Stimulated activated CD4-positive, alpha-beta T cell treated with anti-CD3 and anti-CD28 coated beads, Interleukin-15, amount 100 ng/mL, for 1 hour (primary cell): ENCODE measurements at regions not wholly inside any gene's neighbourhood (a gene's known extent, or its start where the extent isn't known, plus 50 kb on each side); places are given as distances from the start of the nearest gene placed in this dataset.
"Not testable (repeated sequence)": the region's sequence is repeated elsewhere in the genome, so short reads cannot be mapped to it uniquely, and the experiment has no call there.

Experiments used
- DNase-seq, 2 donors: peaks; one replicate each; pipeline ENCODE4 v3.0.0-alpha.2; 2020; ENCODE audit warnings: low read depth in 1 of 2, low spot score in 1 of 2

GRCh38 chr6:168913866-168914469 is 339.7 kb downstream of the THBS2 start:
- DNase-seq: no peak

DNA sequence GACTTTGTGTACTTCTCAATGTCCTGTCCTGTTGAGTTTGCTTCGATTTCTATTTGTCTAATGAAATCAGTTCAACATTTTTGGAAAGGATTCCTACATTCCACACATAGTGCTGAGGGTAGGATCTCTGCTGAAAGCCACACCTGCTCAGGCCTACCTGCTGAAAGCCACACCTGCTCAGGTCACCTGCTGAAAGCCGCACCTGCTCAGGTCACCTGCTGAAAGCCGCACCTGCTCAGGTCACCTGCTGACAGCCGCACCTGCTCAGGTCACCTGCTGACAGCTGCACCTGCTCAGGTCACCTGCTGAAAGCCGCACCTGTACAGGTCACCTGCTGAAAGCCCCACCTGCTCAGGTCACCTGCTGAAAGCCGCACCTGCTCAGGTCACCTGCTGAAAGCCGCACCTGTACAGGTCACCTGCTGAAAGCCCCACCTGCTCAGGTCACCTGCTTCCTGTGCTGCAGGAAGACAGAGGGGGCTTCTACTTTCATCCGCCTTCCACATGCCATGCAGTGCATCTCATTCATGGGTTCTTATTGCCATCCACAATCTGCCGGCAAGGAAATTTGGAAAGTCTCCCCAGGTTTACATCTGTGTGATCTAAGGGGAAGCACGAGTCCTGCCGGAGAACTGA is 340.3 kb downstream of the THBS2 start:
- not testable (repeated sequence) for DNase-seq

GRCh38 chr6:168909288-168909687 is 344.4 kb downstream of the THBS2 start:
- no peak for DNase-seq

- no peak for DNase-seq
Observed at GRCh38 chr6:168908887-168909286, 344.8 kb downstream of the THBS2 start.

GRCh38 chr6:168908166-168908565 is 345.5 kb downstream of the THBS2 start:
- no peak for DNase-seq

DNA sequence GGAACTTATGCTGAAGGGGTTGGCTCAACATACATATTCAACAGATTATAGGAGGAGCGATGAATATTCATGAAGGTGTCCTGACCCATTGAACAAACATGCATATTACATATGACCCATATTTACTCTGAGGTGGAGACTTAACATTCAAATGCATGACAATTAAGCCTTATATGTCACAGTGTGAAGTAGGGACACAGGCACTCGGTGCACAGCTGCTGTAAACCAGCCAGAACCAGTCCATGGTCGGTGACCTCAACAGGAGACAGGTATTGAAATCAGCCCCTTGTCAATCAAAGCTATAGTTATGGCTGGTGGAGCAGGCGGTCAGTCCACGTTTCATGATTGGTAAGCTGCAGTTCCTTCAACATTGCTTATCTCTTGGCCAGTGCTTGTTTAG is 347.3 kb downstream of the THBS2 start:
- DNase-seq: no peak

DNA sequence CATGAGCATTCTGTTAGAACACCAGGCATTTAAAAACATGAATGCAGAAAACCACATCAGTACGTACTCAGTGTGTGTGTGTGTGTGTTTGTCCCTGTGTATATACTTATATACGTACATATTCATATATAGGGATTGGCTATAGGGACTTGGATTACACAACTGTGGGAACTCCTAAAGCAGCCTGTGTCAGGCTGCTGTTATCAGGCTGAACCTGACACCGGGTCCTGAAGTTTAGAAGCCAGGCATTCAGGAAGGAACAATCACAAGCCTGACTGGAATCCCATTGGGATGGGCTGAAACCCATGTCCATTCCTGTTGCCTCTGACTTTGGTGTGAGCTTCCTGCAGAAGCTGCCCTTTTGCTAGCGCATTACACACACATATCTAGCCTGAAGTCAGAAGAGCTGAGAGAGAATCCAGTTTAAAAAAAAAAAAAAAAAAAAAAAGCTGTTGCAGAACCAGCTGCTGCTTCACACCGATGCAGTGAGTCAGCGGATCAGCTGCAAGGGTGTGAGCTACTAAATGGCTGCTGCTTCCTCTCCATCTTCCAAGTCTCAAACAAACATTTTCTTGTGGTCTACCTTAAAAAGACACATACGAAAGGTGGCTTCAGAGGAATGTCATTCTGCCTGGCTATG is 348.1 kb downstream of the THBS2 start:
- DNase-seq: no peak

DNA sequence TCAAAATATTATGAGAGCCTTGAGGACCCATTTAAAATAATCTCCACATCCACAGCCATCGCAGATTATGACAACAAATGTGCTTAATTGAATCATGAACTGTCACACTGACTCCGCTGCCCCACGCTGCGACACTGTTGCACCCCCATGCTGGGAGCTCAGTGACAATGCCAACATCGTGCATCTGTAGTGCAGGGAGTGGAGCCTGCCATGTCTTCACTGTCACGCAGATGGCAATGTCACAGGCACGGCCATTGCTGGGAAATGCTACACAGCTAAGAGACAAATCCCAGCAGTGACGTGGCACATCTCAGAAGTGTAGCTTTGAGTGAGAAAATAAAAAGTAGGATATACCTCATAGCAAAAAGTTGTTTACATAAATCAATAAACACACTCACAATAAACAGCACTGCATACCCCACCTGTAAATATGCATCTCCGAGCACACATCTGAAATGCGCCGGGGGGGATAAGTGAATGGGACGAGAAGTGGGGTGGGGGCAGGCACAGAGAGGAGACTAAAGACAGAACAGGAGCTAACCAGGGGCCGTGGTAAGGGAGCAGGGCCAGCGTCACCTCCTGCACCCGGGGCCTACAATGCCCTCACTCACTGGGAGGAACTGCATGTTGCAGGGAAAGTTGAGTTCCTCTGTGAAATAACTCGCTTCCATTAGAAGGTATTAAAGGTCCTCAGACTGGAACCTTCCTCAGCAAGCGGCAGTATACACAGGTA is 349.9 kb downstream of the THBS2 start:
- DNase-seq: no peak

DNA sequence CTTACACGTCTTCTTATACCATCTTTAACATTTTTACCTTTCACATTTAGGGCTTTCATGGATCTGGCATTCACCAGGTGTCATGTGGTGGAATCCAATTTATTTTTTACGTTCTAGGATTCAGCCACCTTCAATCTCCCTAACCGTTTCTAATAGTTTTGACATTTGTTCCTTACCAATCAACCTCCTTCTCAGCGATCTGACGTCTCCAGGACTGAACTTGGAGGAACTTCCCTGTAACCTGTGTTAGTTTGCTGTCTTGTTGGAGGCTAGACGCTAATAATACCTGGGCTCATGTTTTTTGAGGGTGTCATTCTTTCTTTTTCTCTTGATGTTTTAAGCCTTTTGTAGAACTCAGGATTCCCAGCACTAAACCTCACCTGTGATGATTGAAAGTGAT is 351.6 kb downstream of the THBS2 start:
- DNase-seq: no peak

- no peak for DNase-seq
Observed at GRCh38 chr6:168901076-168901475, 352.6 kb downstream of the THBS2 start.

GRCh38 chr6:168896321-168896720 is 357.3 kb downstream of the THBS2 start:
- DNase-seq: no peak

- peak; percentile 51 to 56 for DNase-seq
Observed at GRCh38 chr6:168895102-168895812, 358.4 kb downstream of the THBS2 start.

DNA sequence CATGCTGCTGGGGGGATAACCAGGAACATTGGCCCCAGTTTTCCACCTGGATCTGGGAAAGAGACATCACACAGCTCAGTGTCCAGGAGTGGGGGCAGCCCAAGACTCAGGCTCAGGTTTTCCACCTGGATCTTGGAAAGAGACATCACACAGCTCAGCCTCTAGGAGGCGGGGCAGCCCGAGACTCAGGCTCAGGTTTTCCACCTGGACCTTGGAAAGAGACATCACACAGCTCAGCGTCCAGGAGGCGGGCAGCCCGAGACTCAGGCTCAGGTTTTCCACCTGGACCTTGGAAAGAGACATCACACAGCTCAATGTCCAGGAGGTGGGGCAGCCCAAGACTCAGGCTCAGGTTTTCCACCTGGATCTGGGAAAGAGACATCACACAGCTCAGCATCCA is 361.6 kb downstream of the THBS2 start:
- no peak for DNase-seq

DNA sequence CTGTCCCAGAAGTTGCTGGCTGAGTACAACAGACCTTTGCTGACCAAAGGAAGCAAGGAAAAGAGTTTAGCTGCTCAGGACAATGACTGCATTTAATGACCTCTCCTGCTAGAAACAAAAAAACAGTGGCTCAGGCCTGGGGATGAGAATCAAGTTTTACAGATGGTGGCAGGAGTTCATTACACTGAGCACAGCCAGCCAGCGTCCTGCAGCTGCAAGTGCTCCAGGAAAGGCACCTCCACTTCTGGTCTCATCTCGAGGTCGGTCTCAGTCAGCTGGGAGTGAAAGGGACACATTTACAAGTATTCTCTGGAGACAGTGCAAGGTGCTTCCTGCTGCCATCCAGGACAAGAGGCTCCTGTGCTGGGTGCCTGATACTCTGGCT is 362.7 kb downstream of the THBS2 start:
- no peak for DNase-seq

DNA sequence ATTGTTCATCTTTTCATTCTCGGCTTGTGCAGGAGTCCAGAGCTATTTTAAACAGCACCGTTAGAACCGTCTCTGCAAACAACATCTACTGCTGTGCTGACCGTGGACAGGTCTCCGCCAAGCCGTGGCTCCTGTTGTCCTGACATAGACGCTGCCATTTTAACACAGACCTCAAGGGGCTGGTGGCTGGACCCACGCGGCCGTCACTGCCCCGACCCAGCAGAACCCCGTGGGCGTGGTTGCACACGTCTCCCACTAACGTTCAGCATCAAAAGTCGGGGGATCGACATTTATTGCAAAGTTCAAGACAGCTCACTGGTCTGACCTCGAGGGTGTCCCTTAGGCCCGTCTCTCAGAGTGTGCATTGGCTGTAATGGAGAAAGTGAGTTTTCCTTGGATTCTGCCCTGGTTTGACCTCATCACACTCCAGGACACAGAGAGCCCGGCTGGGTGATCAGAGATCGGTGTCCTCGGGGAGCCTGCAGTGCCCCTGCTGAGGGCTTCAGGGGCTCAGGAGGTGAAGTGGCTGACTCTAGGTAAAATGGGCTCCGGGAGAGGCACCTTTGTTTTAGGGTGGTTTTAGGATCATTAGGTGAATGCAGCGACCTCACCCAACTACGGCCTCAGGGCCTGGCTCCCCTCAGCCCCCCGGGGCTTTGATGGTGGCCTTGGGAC is 363.2 kb downstream of the THBS2 start:
- no peak for DNase-seq

GRCh38 chr6:168888786-168889345 is 364.8 kb downstream of the THBS2 start:
- no peak for DNase-seq

DNA sequence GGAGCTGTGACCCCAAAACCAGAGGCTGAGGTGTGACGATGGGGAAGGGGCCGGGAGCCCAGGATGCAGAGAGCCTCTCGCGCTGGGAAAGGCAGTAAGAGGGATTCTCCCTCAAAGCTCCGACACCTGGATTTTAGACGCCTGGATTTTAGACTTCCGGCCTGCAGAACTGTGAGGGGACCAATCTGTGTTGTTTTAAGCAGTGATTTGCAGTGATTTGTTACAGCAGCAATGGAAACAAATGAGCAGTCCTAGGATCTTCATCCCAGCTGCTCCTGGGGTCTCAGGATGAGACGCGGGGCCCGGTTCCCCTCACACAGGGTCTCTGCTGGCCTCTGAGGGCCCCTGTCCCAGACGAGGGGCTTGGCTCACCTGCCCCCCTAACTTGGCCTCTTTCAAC is 365.5 kb downstream of the THBS2 start:
- DNase-seq: no peak

DNA sequence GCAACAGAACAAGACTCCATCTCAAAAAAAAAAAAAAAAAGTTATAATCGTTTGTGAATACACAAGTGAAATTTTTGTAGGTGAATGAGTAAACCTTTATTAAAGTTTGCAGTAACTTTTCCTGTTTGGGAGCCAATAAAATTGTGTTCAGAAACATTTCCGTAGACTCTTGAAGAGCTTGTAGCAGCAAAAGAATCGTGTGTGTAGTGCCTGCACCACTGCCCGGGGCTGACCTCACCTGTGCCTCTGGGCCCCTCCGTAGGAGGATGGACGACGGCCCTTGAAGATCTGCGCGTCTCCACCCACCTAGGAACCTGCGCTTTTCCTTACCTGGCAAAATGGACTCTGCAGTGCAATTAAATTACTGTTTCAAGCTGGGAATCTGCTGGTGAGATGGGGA is 366.0 kb downstream of the THBS2 start:
- no peak for DNase-seq

DNA sequence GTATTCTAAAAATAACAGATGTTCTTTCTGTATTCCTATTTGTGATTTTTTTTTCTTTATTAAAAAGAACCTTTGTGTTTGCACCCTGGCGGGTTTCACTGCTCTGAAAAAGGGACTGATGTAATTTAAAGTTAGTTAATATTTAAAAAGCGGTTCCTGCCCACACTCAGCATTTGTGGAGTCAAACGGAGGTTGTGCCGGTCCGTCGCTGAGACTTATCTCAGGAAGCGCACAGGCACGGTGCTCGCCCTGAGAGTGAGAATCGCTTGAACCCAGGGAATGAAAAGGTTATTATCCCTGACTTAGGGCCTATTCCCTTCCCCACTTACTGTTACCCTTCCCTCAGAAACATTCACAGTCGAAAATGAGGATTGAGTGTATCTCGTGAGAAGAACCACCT is 366.7 kb downstream of the THBS2 start:
- DNase-seq: no peak
